Lung microvascular endothelial cell (primary cell): ENCODE measurements at regions not wholly inside any gene's neighbourhood (a gene's known extent, or its start where the extent isn't known, plus 50 kb on each side); places are given as distances from the start of the nearest gene placed in this dataset.

Experiments
- DNase-seq, 2 donors: peaks; one replicate each; pipeline versions ENCODE4 v3.0.0 to v3.0.0-alpha.2; 2010; ENCODE audit warnings: low read depth in 2 of 2

GRCh38 chr10:123454987-123455386 is 211.2 kb upstream of the GPR26 start:
- no peak for DNase-seq

DNA sequence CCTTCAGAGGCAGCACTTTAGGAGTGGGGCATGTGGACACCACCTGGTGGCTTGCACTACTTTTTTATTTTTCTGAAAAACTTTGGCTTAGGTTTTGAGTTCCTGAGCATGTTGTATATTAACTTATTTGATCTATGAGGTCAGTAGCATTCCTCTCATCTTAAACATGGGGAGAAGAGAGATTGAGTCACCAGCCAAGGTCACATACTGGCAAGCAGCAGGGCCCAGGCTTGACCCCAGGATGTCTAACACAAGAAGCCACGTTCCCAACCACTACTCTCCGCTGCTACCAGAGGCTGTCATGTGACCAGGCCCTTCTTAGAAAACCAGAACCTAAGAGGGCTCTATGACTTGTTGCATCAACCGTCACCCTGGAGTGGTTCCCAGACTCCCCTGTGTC is 210.3 kb upstream of the GPR26 start:
- no peak for DNase-seq

DNA sequence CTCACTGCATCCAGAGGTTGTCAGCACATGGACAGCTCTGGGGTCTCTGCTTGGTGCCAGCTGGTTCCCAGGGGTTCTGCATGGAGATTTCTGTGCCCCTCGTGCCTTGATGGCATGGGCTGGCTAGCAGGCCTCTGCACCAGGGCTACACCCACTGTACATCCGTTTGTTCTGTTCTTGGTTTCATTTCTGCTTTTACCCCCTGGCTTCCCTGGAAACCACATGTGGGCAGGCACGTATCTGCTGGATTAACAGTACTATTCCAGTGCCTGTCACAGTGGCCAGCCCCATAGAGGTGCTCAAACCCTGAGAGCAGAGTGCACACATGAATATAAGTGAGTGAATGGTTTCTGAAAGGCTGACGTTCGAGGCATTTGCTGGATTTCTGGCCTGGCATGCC is 207.2 kb upstream of the GPR26 start:
- no peak for DNase-seq

DNA sequence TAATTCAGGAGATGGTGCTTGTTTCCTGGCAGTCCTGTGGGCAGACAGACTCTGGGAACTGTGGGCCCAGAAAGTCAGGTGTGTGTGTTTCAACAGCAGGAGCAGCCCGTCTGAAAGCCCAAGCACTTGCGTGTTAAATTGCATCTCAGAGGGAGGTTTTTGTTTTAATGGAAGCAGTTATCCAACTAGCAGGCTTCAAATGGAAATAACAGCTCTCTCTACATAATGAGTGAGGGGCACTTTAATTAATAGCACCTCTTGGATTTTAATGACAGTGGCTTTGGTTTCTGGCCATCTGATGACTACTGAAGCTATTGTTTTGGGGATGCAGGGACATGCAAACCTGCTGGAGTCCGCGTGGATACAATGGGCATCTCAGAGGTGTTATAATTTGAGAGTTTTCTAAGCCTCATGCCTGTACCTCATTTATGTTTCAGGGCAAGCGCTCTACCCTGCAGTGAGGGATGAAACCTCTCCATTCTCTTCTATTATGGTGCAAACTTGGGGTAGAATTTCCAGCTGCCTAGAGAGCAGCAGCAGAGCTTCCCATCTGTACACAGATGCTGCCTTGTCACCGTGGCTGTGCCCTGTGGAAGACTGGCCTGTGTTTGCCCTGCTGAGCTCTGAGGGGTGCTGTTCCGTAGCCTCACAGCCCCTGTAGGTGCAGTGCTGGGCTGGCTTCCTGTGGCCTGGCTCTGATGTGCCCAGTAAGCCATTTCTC is 206.6 kb upstream of the GPR26 start:
- DNase-seq, result no peak

DNA sequence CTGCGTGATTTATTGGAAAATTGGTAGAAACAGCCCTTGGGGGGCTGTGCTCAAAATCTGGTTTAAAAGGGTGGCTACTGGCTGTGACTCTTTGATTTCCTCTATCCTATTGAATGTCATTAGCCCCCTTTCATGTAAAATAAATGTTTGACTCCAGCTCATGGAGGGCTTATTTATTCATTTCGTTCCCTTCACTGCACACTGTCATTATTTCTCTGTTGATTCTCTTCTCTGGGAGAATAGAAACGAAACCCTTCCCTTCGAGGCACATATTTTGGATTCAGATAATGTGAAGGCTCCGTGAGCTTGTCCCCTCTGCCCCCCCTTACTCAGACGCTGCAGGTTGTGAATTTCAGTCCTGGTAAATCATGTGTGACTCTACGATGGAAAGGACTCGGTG is 203.9 kb upstream of the GPR26 start:
- no peak for DNase-seq

- DNase-seq, result no peak
These were observed 203.4 kb upstream of the GPR26 start for GRCh38 chr10:123462756-123463155.

GRCh38 chr10:123463181-123463580 is 203.0 kb upstream of the GPR26 start:
- no peak for DNase-seq

- DNase-seq, result no peak
These were observed 202.5 kb upstream of the GPR26 start for GRCh38 chr10:123463698-123464097.

DNA sequence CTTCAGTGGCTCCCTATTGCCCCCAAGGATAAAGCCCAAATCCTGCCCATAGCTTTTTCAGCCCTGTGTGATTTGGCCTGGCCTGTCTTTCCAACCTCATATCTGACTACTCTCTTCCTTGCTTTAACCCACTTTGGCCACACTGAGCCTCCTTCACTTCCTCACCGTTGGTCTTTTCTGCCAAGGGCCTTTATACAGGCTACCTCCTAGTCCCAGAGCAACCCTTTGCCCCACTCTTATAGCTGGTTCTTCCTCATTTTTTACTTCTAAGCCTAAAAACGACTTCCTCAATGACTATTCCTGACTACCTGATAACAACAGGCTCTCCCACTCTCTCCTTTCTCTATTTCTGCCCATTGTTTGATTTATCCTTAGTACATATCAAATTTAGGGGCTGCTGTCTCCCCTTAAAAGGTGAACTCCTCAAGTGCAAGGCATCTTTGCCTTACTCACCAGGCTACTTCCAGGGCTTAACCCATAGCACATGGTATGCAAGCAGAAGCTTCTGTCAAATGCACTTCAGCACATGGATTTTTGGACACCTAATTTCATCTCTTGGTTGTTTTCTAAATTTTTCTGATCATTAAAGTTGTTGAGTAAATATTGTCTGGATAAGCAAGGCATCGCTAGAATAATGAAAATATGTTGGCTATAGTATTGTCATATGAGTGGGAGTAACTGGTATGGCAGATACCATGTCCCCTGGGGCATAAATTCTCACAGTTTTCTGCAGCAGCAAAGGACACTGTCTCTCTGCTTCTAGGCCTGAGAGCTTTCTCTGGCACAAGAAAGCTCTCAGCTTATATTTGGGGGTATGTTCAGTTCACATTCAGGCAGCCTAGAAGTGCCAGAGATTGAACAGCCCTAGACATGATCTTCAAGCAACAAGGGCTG is 201.5 kb upstream of the GPR26 start:
- DNase-seq, result no peak

DNA sequence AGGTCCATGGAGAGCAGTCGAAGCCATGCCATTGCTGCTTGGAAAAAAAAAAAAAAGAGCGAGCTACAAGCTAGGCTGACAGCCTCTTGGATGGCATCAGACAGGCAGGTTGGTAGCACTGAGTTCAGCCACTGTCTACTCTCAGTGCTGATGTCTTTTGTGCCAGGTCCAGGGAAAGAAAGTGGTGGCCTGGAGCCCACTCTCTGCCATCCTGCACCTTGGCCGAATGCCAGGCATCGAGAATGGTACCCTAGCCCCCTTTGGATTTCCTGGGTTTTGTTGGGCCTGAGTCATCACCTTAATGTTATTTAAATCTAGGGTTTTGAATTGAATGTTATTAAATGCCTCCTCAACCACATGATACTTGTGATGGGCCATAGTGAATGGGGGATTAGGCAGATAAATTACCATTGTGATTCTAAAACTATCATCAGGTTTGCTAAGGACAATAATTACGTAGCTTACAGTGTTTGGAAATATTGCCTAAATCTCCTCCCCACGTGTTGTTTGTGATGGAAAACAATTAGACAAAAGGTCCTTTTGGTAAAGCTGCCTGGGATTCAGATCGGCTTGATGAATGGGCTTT is 195.7 kb upstream of the GPR26 start:
- no peak for DNase-seq

DNA sequence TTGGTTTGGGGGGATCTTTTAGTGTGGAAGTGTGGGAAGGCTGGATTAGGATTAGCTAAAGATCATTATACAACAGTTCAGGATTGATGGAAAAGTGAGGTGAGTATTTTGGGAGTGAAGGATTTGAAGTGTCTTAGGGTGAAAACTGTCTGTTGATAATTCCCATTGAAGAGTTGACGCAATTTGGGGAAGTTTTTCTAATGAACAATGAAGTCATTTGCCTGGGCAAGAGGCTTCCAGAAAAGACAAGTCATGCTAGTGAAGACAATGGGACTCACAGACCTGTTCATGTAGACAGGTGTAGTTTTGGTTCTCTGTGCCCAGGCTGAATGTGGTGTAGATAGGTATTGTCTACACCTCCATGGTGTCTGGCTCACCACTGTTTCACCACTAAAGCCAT is 194.3 kb upstream of the GPR26 start:
- no peak for DNase-seq

GRCh38 chr10:123472606-123473005 is 193.5 kb upstream of the GPR26 start:
- no peak for DNase-seq

GRCh38 chr10:123474700-123475099 is 191.5 kb upstream of the GPR26 start:
- DNase-seq, result no peak

GRCh38 chr10:123475466-123475865 is 190.7 kb upstream of the GPR26 start:
- no peak for DNase-seq

DNA sequence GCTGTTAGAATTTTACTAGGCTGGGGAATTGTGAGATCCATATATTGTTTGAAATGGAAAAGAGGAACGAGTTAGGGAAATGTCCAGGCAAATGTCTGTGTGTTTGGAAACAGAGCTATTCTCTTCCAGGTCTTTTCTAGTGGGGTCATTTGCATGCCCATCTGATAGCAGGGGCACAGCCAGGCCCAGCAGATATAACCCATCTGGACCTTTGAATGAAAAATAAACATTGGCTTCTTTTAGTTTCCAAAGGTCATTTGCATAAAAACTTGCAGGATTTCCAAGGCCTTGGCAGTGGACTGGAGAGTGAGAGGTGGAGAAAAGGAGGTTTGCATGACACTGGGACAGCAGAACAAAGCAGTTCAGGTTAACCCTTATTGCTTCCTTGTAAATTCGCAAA is 188.0 kb upstream of the GPR26 start:
- DNase-seq, result no peak

DNA sequence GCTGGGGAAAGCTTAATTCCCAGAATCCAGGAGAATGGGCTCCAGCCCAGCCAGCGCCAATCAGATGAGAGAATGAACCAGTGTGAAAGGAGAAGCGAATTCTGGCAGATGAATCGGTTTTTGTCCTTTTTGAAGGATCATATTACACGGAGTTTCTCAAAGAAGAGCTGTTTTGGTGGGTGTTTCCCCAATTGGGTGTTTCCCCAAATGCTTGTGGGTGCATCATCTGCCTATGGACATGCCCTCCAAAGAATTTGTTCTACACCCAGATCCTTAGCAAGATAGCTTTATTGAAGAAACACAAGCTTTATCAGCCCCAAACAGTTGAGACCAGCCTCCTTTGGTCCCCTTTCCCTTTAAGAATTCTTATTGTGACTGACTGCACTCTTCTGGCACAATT is 186.5 kb upstream of the GPR26 start:
- DNase-seq, result no peak

- DNase-seq, result no peak
These were observed 185.8 kb upstream of the GPR26 start for GRCh38 chr10:123480344-123480743.

DNA sequence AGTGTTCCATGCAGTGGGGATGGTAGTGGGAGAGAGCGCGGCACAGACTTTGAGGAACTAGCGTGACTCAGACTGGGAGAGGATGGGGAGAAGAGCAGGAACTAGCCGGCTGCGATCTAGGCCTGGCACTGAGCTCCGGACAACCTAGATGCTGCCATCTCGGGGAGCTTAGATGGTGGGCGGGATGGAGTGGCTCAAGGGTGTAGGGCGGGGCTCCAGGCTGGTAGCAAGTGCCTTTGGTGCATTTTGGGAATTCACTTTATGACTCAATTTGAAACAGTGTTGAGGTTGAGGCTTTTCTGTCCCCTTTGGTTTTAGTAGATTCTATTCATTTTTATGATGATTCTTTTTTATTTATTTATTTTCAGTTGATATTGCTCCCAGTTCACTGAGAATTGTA is 185.3 kb upstream of the GPR26 start:
- DNase-seq, result no peak

- no peak for DNase-seq
These were observed 181.4 kb upstream of the GPR26 start for GRCh38 chr10:123484722-123485121.

GRCh38 chr10:123485341-123485960 is 180.7 kb upstream of the GPR26 start:
- DNase-seq, result no peak

DNA sequence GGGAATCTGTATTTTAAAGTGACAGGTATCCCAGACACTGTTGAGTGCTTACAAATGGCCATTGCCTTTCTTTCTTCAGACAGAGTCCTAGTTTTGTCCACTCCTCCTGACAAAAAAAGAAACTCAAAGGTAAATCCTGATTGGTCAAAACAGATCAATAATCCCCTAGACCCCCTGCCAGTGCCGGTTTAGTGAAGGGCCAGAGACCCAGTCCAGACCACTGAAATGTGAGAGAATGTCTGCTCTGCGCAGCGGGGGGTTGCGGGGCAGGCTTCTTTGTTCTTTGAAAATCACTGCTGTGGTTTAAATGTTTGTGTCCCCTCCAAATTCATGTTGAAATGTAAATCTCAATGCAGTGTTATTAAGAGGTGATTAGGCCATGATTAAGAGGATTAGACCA is 177.7 kb upstream of the GPR26 start:
- no peak for DNase-seq

GRCh38 chr10:123491364-123491763 is 174.8 kb upstream of the GPR26 start:
- DNase-seq, result no peak
